RWPE1 (cell line): ENCODE measurements at regions not wholly inside any gene's neighbourhood (a gene's known extent, or its start where the extent isn't known, plus 50 kb on each side); places are given as distances from the start of the nearest gene placed in this dataset.

ENCODE experiments used
- CTCF ChIA-PET: fragments of 350-600 bp; sonication (Branson Sonifier 250); formaldehyde crosslinking; extraction: SDS; loops from one replicate; lab custom pipeline; 2021; lab: Yijun Ruan, JAX
- POLR2A ChIA-PET: fragments of 400-600 bp; formaldehyde crosslinking; extraction: SDS; loops from one replicate; lab custom pipeline; 2020; ENCODE audit warnings: antibody characterized with exemption; ENCODE audit not compliant: low non-redundant PET; lab: Yijun Ruan, JAX
- DNase-seq: peaks from one replicate; pipeline ENCODE4 v3.0.0; 2012; ENCODE audit warnings: low spot score
- H3K27ac ChIP-seq: fragments of 450-650 bp; 2 replicates; pipeline ENCODE4 v1.5.1; 2017
- CTCF ChIP-seq: fragments of 450-650 bp; conservative IDR thresholded peaks from 2 replicates; pipeline ENCODE4 v1.5.1; 2017; ENCODE audit warnings: low read depth, mild to moderate bottlenecking

GRCh38 chr5:25649628-25650265, 1005.0 kb upstream of the CDH10 start:
- CTCF ChIA-PET: no interaction called here
- no peak overlapping the region for H3K27ac ChIP-seq
- peak; percentile 23 for DNase-seq
- TF ChIP-seq CTCF: no peak
- POLR2A ChIA-PET: no interaction called here

GRCh38 chr5:25646421-25647341, 1001.9 kb upstream of the CDH10 start:
- POLR2A ChIA-PET: no interaction called here
- CTCF ChIA-PET: interaction anchor here (0.5 to 0.6 kb wide), 2 partner anchors 16 to 408 kb away, joined by 3 read pairs; no protein-coding TSS in a partner anchor
- no peak for TF ChIP-seq CTCF
- no peak for DNase-seq
- no peak overlapping the region for H3K27ac ChIP-seq

- CTCF ChIA-PET: no interaction called here
- POLR2A ChIA-PET: no interaction called here
These were observed 996.3 kb upstream of the CDH10 start for GRCh38 chr5:25641124-25641523.

GRCh38 chr5:25619273-25619672, 974.5 kb upstream of the CDH10 start:
- DNase-seq: no peak
- H3K27ac ChIP-seq: no peak overlapping the region
- CTCF ChIA-PET: interaction anchor here (0.5 kb wide), 1 partner anchor 573 kb away, joined by 3 read pairs; no protein-coding TSS in a partner anchor
- no peak for TF ChIP-seq CTCF
- POLR2A ChIA-PET: no interaction called here

More at GRCh38 chr5:25641124-25641523, 996.3 kb upstream of the CDH10 start:
- no peak for DNase-seq
- H3K27ac ChIP-seq: no peak overlapping the region
- no peak for TF ChIP-seq CTCF

- CTCF ChIA-PET: interaction anchor here (0.5 kb wide), 1 partner anchor 573 kb away, joined by 3 read pairs; no protein-coding TSS in a partner anchor
- DNase-seq: no peak
- no peak for TF ChIP-seq CTCF
- no peak overlapping the region for H3K27ac ChIP-seq
- POLR2A ChIA-PET: no interaction called here
These were observed 974.0 kb upstream of the CDH10 start for GRCh38 chr5:25618821-25619220.

- CTCF ChIA-PET: no interaction called here
These were observed 969.7 kb upstream of the CDH10 start for GRCh38 chr5:25614466-25614865.

More at GRCh38 chr5:25614466-25614865, 969.7 kb upstream of the CDH10 start:
- DNase-seq: no peak
- H3K27ac ChIP-seq: no peak overlapping the region
- no peak for TF ChIP-seq CTCF
- POLR2A ChIA-PET: no interaction called here
